ENCODE measurements at regions not wholly inside any gene's neighbourhood (a gene's known extent, or its start where the extent isn't known, plus 50 kb on each side); places are given as distances from the start of the nearest gene placed in this dataset.
"Not testable (repeated sequence)": the region's sequence is repeated elsewhere in the genome, so short reads cannot be mapped to it uniquely, and the experiment has no call there.

DNA sequence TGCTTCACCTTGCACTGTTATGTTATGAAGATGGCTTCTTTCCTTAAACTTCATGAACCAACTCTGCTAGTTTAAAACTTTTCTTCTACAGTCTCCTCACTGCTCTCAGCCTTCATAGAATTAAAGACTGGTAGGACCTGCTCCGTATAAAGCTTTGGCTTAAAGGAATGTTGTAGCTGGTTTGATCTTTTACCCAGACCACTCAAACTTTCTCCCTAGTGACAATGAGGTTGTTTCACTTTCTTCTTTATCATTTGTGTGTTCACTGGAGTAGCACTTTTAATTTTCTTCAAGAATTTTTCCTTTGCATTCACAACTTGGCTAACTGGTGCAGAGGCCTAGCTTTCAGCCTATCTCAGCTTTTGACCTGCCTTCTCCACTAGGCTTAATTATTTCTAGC lies 316.4 kb upstream of the RNF32 start:
- no peaks in the 10 kb centered on the region for H3K27me3 ChIP-seq (ENCODE audit: insufficient read depth, poor library complexity, severe bottlenecking)
- TF ChIP-seq POLR2AphosphoS5 (IDR thresholded peaks at IDR 0.05; ENCODE audit: low read depth) (no peak), GABPA (IDR thresholded peaks at IDR 0.05; ENCODE audit: low read depth) (no peak), SPI1 (IDR thresholded peaks at IDR 0.05; ENCODE audit: borderline replicate concordance, low read depth) (no peak)
- TF ChIP-seq, protein P1, sequence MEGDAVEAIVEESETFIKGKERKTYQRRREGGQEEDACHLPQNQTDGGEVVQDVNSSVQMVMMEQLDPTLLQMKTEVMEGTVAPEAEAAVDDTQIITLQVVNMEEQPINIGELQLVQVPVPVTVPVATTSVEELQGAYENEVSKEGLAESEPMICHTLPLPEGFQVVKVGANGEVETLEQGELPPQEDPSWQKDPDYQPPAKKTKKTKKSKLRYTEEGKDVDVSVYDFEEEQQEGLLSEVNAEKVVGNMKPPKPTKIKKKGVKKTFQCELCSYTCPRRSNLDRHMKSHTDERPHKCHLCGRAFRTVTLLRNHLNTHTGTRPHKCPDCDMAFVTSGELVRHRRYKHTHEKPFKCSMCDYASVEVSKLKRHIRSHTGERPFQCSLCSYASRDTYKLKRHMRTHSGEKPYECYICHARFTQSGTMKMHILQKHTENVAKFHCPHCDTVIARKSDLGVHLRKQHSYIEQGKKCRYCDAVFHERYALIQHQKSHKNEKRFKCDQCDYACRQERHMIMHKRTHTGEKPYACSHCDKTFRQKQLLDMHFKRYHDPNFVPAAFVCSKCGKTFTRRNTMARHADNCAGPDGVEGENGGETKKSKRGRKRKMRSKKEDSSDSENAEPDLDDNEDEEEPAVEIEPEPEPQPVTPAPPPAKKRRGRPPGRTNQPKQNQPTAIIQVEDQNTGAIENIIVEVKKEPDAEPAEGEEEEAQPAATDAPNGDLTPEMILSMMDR (IDR thresholded peaks at IDR 0.05; ENCODE audit: insufficient read depth, low read length): no peak
- TF ChIP-seq, protein P2, sequence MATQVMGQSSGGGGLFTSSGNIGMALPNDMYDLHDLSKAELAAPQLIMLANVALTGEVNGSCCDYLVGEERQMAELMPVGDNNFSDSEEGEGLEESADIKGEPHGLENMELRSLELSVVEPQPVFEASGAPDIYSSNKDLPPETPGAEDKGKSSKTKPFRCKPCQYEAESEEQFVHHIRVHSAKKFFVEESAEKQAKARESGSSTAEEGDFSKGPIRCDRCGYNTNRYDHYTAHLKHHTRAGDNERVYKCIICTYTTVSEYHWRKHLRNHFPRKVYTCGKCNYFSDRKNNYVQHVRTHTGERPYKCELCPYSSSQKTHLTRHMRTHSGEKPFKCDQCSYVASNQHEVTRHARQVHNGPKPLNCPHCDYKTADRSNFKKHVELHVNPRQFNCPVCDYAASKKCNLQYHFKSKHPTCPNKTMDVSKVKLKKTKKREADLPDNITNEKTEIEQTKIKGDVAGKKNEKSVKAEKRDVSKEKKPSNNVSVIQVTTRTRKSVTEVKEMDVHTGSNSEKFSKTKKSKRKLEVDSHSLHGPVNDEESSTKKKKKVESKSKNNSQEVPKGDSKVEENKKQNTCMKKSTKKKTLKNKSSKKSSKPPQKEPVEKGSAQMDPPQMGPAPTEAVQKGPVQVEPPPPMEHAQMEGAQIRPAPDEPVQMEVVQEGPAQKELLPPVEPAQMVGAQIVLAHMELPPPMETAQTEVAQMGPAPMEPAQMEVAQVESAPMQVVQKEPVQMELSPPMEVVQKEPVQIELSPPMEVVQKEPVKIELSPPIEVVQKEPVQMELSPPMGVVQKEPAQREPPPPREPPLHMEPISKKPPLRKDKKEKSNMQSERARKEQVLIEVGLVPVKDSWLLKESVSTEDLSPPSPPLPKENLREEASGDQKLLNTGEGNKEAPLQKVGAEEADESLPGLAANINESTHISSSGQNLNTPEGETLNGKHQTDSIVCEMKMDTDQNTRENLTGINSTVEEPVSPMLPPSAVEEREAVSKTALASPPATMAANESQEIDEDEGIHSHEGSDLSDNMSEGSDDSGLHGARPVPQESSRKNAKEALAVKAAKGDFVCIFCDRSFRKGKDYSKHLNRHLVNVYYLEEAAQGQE (IDR thresholded peaks at IDR 0.05; ENCODE audit: insufficient replicate concordance, low read depth): no peak
- no peak overlapping the region for H3K4me3 ChIP-seq (replicated peaks; ENCODE audit: insufficient read depth, low read length)
- H3K27ac ChIP-seq (replicated peaks): no peak overlapping the region
- DNase-seq (ENCODE audit: low read depth in 1 of 2, low spot score in 1 of 2): no peak

- H3K27ac ChIP-seq (replicated peaks); DNase-seq (ENCODE audit: low read depth in 1 of 2, low spot score in 1 of 2): not testable (repeated sequence)
Observed at GRCh38 chr7:156321430-156321829, 319.1 kb upstream of the RNF32 start.

GRCh38 chr7:156318926-156319325 lies 321.6 kb upstream of the RNF32 start:
- H3K4me3 ChIP-seq (replicated peaks; ENCODE audit: insufficient read depth, low read length): no peak overlapping the region
- no peak for TF ChIP-seq SPI1 (IDR thresholded peaks at IDR 0.05; ENCODE audit: borderline replicate concordance, low read depth)

More at GRCh38 chr7:156321430-156321829, 319.1 kb upstream of the RNF32 start:
- H3K27me3 ChIP-seq (ENCODE audit: insufficient read depth, poor library complexity, severe bottlenecking); H3K4me3 ChIP-seq (replicated peaks; ENCODE audit: insufficient read depth, low read length): not testable (repeated sequence)

GRCh38 chr7:156318426-156318825 lies 322.1 kb upstream of the RNF32 start:
- H3K27me3 ChIP-seq (ENCODE audit: insufficient read depth, poor library complexity, severe bottlenecking): no peaks in the 10 kb centered on the region
- TF ChIP-seq POLR2AphosphoS5 (IDR thresholded peaks at IDR 0.05; ENCODE audit: low read depth): no peak
- TF ChIP-seq, protein P1 (IDR thresholded peaks at IDR 0.05; ENCODE audit: insufficient read depth, low read length): no peak
- TF ChIP-seq, protein P2 (IDR thresholded peaks at IDR 0.05; ENCODE audit: insufficient replicate concordance, low read depth): no peak
- TF ChIP-seq SPI1 (IDR thresholded peaks at IDR 0.05; ENCODE audit: borderline replicate concordance, low read depth): no peak
- TF ChIP-seq GABPA (IDR thresholded peaks at IDR 0.05; ENCODE audit: low read depth): no peak
- no peak overlapping the region for H3K4me3 ChIP-seq (replicated peaks; ENCODE audit: insufficient read depth, low read length)
- no peak for DNase-seq (ENCODE audit: low read depth in 1 of 2, low spot score in 1 of 2)
- no peak overlapping the region for H3K27ac ChIP-seq (replicated peaks)

More at GRCh38 chr7:156318926-156319325, 321.6 kb upstream of the RNF32 start:
- Histone ChIP-seq H3K27ac (replicated peaks) (no peak overlapping the region), H3K27me3 (ENCODE audit: insufficient read depth, poor library complexity, severe bottlenecking) (no peaks in the 10 kb centered on the region)
- no peak for DNase-seq (ENCODE audit: low read depth in 1 of 2, low spot score in 1 of 2)

DNA sequence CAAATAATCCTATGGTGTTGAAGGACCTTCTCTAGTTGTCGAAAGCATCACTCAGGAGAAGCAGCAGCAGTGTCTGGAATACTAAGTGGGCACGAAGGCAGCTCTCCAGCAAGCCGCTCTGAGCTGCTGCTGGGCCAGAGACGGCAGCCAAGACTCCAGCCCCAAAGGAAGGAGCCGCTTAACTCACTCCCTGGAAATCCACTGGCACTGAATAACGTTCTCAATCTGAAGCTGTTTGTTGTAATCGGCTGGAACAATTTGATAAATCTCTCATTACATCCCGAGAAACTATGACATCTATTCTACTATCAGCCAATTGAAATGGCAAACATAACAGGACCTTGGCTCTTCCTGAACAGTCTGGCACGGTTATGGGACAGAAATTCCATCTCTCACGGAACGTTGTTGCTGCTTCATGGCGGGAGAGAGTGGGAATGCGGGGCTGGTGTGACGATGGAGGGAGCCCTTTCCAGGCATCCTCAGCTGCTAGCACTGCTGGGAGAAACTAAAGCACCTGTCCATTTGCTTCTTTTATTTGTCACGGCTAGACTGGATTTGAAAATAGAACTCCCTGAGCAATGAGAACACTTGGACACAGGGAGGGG lies 331.5 kb upstream of the RNF32 start:
- H3K4me3 ChIP-seq (replicated peaks; ENCODE audit: insufficient read depth, low read length): no peak overlapping the region
- TF ChIP-seq POLR2AphosphoS5 (IDR thresholded peaks at IDR 0.05; ENCODE audit: low read depth) (no peak), GABPA (IDR thresholded peaks at IDR 0.05; ENCODE audit: low read depth) (no peak), SPI1 (IDR thresholded peaks at IDR 0.05; ENCODE audit: borderline replicate concordance, low read depth) (no peak)
- TF ChIP-seq, protein P1 (IDR thresholded peaks at IDR 0.05; ENCODE audit: insufficient read depth, low read length): no peak
- TF ChIP-seq, protein P2 (IDR thresholded peaks at IDR 0.05; ENCODE audit: insufficient replicate concordance, low read depth): no peak
- H3K27me3 ChIP-seq (ENCODE audit: insufficient read depth, poor library complexity, severe bottlenecking): no peaks in the 10 kb centered on the region
- DNase-seq (ENCODE audit: low read depth in 1 of 2, low spot score in 1 of 2): no peak
- H3K27ac ChIP-seq (replicated peaks): no peak overlapping the region
